Activated B cell treated with CpG ODN at 0.5 μM for 24 hours (primary cell): ENCODE measurements at regions not wholly inside any gene's neighbourhood (a gene's known extent, or its start where the extent isn't known, plus 50 kb on each side); places are given as distances from the start of the nearest gene placed in this dataset.

Experiments used
- ATAC-seq: fragments of 200-7000 bp; cut with Tn5 transposase; one replicate; pipeline ENCODE4 v1.10.0; 2021; ENCODE audit warnings: low read depth, mild to moderate bottlenecking, moderate library complexity
- CTCF ChIA-PET: fragments of 350-600 bp; sonication (Branson Sonifier 250); formaldehyde crosslinking; loops from one replicate; lab custom pipeline; 2021; ENCODE audit warnings: antibody characterized with exemption; lab: Charles Lee
- POLR2A ChIA-PET: fragments of 350-600 bp; sonication (Branson Sonifier 250); formaldehyde crosslinking; loops from one replicate; lab custom pipeline; 2021; ENCODE audit warnings: antibody characterized with exemption; lab: Charles Lee
- DNase-seq: peaks from one replicate; pipeline ENCODE4 v3.0.0; 2022
- H3K27ac Mint-ChIP-seq: one replicate; pipeline ENCODE4 v1.8.0; 2020; ENCODE audit warnings: mixed read lengths
- H3K27me3 Mint-ChIP-seq: one replicate; pipeline ENCODE4 v1.8.0; 2021; ENCODE audit warnings: mixed read lengths
- H3K36me3 Mint-ChIP-seq: one replicate; pipeline ENCODE4 v1.8.0; 2021; ENCODE audit warnings: low read depth, mixed read lengths
- H3K4me1 Mint-ChIP-seq: one replicate; pipeline ENCODE4 v1.8.0; 2021; ENCODE audit warnings: mixed read lengths
- H3K4me3 Mint-ChIP-seq: one replicate; pipeline ENCODE4 v1.8.0; 2020; ENCODE audit warnings: mild to moderate bottlenecking, mixed read lengths
- H3K9me3 Mint-ChIP-seq: one replicate; pipeline ENCODE4 v1.8.0; 2020; ENCODE audit warnings: mixed read lengths
- intact Hi-C: fragments of 100-400 bp; cut with micrococcal nuclease; formaldehyde crosslinking; loops from one replicate; pipeline ENCODE4 v1.15.1; 2024
- TF ChIP-seq, protein P1 (sequence below): fragments of 200-600 bp; IDR thresholded peaks from one replicate; pipeline ENCODE4 v1.8.0; 2022; ENCODE audit warnings: antibody characterized with exemption, mild to moderate bottlenecking

GRCh38 chr2:19556648-19557047 lies 198.2 kb upstream of the OSR1 start:
- TF ChIP-seq, protein P1, sequence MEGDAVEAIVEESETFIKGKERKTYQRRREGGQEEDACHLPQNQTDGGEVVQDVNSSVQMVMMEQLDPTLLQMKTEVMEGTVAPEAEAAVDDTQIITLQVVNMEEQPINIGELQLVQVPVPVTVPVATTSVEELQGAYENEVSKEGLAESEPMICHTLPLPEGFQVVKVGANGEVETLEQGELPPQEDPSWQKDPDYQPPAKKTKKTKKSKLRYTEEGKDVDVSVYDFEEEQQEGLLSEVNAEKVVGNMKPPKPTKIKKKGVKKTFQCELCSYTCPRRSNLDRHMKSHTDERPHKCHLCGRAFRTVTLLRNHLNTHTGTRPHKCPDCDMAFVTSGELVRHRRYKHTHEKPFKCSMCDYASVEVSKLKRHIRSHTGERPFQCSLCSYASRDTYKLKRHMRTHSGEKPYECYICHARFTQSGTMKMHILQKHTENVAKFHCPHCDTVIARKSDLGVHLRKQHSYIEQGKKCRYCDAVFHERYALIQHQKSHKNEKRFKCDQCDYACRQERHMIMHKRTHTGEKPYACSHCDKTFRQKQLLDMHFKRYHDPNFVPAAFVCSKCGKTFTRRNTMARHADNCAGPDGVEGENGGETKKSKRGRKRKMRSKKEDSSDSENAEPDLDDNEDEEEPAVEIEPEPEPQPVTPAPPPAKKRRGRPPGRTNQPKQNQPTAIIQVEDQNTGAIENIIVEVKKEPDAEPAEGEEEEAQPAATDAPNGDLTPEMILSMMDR, result no peak
- ATAC-seq (no peak), DNase-seq (no peak)
- CTCF ChIA-PET, result no interaction called here
- H3K27me3 Mint-ChIP-seq, result peaks cover 5% of the 10 kb centered on the region
- no peak overlapping the region for H3K4me3 Mint-ChIP-seq
- H3K9me3 Mint-ChIP-seq, result no peaks in the 10 kb centered on the region
- H3K36me3 Mint-ChIP-seq, result no peaks in the 10 kb centered on the region
- intact Hi-C loops, result no loop called here
- H3K27ac Mint-ChIP-seq, result no peak overlapping the region
- POLR2A ChIA-PET, result no interaction called here
- no peaks in the 10 kb centered on the region for H3K4me1 Mint-ChIP-seq

DNA sequence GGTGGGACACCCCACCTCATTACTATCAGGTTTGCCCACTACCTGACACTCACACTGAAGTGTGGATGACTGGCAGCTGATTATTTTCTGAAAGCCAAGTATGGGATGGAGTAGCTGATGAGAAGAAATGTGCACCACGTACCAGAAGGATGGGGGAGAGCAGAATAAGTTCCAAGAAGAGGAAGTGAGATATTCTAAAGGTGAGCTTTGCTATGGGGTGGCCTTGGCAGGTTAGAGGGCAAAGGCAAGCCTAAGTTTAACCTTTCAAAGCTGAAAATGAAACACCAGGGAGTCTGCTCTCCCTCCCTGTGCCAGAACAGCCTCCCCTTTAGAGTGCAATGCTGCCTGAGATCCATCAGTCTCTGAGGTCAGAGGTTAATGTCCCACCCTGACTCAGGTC lies 196.1 kb upstream of the OSR1 start:
- Mint-ChIP-seq H3K4me3 (no peak overlapping the region), H3K27me3 (no peaks in the 10 kb centered on the region), H3K27ac (no peak overlapping the region), H3K9me3 (no peaks in the 10 kb centered on the region), H3K4me1 (no peaks in the 10 kb centered on the region), H3K36me3 (no peaks in the 10 kb centered on the region)
- no peak for DNase-seq
- CTCF ChIA-PET, result no interaction called here
- TF ChIP-seq, protein P1, result no peak
- intact Hi-C loops, result no loop called here
- no peak for ATAC-seq
- POLR2A ChIA-PET, result no interaction called here

GRCh38 chr2:19552270-19552669 lies 193.8 kb upstream of the OSR1 start:
- TF ChIP-seq, protein P1, result no peak
- no peaks in the 10 kb centered on the region for H3K36me3 Mint-ChIP-seq
- no peaks in the 10 kb centered on the region for H3K4me1 Mint-ChIP-seq
- ATAC-seq (no peak), DNase-seq (no peak)
- intact Hi-C loops, result no loop called here
- no peak overlapping the region for H3K27ac Mint-ChIP-seq
- ChIA-PET POLR2A (no interaction called here), CTCF (no interaction called here)
- no peaks in the 10 kb centered on the region for H3K9me3 Mint-ChIP-seq
- no peak overlapping the region for H3K4me3 Mint-ChIP-seq
- H3K27me3 Mint-ChIP-seq, result no peaks in the 10 kb centered on the region

- intact Hi-C loops, result no loop called here
- CTCF ChIA-PET, result no interaction called here
- Mint-ChIP-seq H3K36me3 (no peaks in the 10 kb centered on the region), H3K9me3 (no peaks in the 10 kb centered on the region), H3K4me1 (no peaks in the 10 kb centered on the region), H3K27ac (no peak overlapping the region), H3K27me3 (no peaks in the 10 kb centered on the region), H3K4me3 (no peak overlapping the region)
- DNase-seq (no peak), ATAC-seq (no peak)
- TF ChIP-seq, protein P1, result no peak
- POLR2A ChIA-PET, result no interaction called here
Observed at GRCh38 chr2:19550750-19551149, 192.3 kb upstream of the OSR1 start.

- H3K36me3 Mint-ChIP-seq, result no peaks in the 10 kb centered on the region
- no peaks in the 10 kb centered on the region for H3K9me3 Mint-ChIP-seq
- H3K27me3 Mint-ChIP-seq, result no peaks in the 10 kb centered on the region
- no peaks in the 10 kb centered on the region for H3K4me1 Mint-ChIP-seq
- no peak for ATAC-seq
- ChIA-PET POLR2A (no interaction called here), CTCF (no interaction called here)
- H3K4me3 Mint-ChIP-seq, result no peak overlapping the region
- DNase-seq, result no peak
- intact Hi-C loops, result no loop called here
- no peak overlapping the region for H3K27ac Mint-ChIP-seq
- TF ChIP-seq, protein P1, result no peak
Observed at GRCh38 chr2:19549821-19550220, 191.4 kb upstream of the OSR1 start.
